ENCODE measurements at regions not wholly inside any gene's neighbourhood (a gene's known extent, or its start where the extent isn't known, plus 50 kb on each side); places are given as distances from the start of the nearest gene placed in this dataset.

- H3K27ac ChIP-seq (ENCODE audit: low read length): no peak overlapping the region
Observed at GRCh38 chr13:59609421-59609820, 554.3 kb downstream of the DIAPH3 start.

More at GRCh38 chr13:59609421-59609820, 554.3 kb downstream of the DIAPH3 start:
- H3K9ac ChIP-seq (ENCODE audit: low read length): no peak overlapping the region
- H3F3A ChIP-seq (ENCODE audit: low read length, unreplicated experiment): no peaks in the 10 kb centered on the region
- H3K9me2 ChIP-seq (replicated peaks; ENCODE audit: low read length): no peaks in the 10 kb centered on the region
- no peak overlapping the region for H2AFZ ChIP-seq (ENCODE audit: low read length)
- ChIA-PET POLR2A (ENCODE audit: unreplicated experiment) (no interaction called here), CTCF (no interaction called here)
- DNase-seq: no peak
- TF ChIP-seq, protein P1, sequence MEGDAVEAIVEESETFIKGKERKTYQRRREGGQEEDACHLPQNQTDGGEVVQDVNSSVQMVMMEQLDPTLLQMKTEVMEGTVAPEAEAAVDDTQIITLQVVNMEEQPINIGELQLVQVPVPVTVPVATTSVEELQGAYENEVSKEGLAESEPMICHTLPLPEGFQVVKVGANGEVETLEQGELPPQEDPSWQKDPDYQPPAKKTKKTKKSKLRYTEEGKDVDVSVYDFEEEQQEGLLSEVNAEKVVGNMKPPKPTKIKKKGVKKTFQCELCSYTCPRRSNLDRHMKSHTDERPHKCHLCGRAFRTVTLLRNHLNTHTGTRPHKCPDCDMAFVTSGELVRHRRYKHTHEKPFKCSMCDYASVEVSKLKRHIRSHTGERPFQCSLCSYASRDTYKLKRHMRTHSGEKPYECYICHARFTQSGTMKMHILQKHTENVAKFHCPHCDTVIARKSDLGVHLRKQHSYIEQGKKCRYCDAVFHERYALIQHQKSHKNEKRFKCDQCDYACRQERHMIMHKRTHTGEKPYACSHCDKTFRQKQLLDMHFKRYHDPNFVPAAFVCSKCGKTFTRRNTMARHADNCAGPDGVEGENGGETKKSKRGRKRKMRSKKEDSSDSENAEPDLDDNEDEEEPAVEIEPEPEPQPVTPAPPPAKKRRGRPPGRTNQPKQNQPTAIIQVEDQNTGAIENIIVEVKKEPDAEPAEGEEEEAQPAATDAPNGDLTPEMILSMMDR (conservative IDR thresholded peaks at IDR 0.05; ENCODE audit: low read depth, low read length): no peak
- TF ChIP-seq EZH2phosphoT487 (IDR thresholded peaks at IDR 0.05; ENCODE audit: borderline replicate concordance, low read length) (no peak), EZH2 (IDR thresholded peaks at IDR 0.05; ENCODE audit: low read length, unreplicated experiment) (no peak)
- no peaks in the 10 kb centered on the region for H3K36me3 ChIP-seq (ENCODE audit: low read depth, low read length)
- no peaks in the 10 kb centered on the region for H4K20me1 ChIP-seq (ENCODE audit: low read length)
- no peaks in the 10 kb centered on the region for H3K4me1 ChIP-seq (ENCODE audit: insufficient read depth, low read length)
- H3K27me3 ChIP-seq (ENCODE audit: low read length): no peaks in the 10 kb centered on the region
- no peak for ATAC-seq
- H3K4me3 ChIP-seq (ENCODE audit: low read length): no peak overlapping the region
- H3K9me3 ChIP-seq (ENCODE audit: low read length): no peaks in the 10 kb centered on the region
- H3K79me2 ChIP-seq (ENCODE audit: low read length): no peaks in the 10 kb centered on the region
- intact Hi-C loops (cut with micrococcal nuclease): no loop called here
- H3K4me2 ChIP-seq (ENCODE audit: low read length): no peak overlapping the region
- BruUV-seq (replicated peaks): no TSS peak
